T-helper 2 cell (primary cell): ENCODE measurements at regions not wholly inside any gene's neighbourhood (a gene's known extent, or its start where the extent isn't known, plus 50 kb on each side); places are given as distances from the start of the nearest gene placed in this dataset.

Experiments
- DNase-seq, 5 experiments: peaks; one replicate each; pipeline versions ENCODE4 v3.0.0 to v3.0.0-alpha.2; 2012 to 2022

GRCh38 chr2:156700681-156701080, 264.5 kb downstream of the GPD2 start:
- DNase-seq = no peak

GRCh38 chr2:156702541-156702940, 266.4 kb downstream of the GPD2 start:
- DNase-seq = no peak

DNA sequence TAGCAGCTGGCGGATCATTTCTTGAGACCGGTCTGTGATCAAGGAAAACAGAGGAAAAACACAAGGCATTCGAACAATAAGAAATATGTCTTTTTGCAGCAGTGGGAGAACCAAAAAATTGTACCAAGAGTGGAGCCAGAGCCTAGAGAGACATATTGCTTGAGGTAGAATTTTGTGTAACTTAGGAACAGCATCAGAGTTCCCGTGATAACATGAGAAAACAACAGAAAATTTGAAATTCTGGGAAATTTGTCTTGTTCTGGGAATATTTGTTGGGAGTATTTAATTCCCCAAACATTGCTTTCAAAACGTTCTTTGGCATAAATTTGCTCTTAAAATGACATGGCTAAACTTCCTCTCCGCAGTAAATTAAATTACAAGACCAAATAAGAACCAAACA, 267.5 kb downstream of the GPD2 start:
- DNase-seq = no peak

DNA sequence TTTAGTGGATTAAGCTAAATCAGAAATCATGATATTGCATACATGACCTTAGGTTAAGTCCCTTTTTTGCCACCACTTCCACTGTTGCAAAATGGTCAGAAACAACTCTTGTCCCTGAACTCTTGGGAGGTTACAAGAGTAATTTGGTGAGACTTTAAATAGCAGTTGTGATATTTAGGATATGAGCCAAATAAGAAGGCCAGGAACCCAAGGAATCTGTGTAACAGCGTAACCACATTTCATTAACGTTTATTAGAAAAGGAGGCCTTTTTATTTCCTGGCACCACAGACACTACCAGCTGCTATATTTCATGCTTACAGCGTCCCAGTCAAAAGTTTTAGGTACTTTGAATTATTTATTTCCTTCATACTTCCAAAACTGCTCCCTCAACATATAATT, 268.0 kb downstream of the GPD2 start:
- no peak for DNase-seq

GRCh38 chr2:156704617-156705016, 268.4 kb downstream of the GPD2 start:
- no peak for DNase-seq

DNA sequence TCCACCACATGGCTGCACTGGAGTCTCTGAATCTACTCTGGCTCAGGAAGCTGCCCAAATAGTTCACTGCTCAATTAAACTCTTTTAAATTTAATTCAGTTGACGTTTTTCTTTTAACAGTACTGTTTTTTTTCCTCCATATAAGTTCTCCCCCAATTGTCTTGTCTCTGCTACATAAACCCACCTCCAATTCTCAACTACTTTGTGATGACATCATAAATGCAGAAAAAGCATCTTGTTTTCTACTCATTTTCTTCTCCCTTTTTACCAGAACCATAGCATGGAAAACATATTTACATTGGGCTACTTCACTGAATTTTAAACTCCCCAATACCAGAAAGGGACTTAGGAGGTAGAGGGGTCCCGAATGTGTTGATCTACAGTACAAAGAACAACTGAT, 270.4 kb downstream of the GPD2 start:
- no peak for DNase-seq

- no peak for DNase-seq
Measured at GRCh38 chr2:156708051-156708450, 271.9 kb downstream of the GPD2 start.

- no peak for DNase-seq
Measured at GRCh38 chr2:156709091-156709490, 272.9 kb downstream of the GPD2 start.

GRCh38 chr2:156719036-156719435, 282.9 kb downstream of the GPD2 start:
- DNase-seq = no peak

DNA sequence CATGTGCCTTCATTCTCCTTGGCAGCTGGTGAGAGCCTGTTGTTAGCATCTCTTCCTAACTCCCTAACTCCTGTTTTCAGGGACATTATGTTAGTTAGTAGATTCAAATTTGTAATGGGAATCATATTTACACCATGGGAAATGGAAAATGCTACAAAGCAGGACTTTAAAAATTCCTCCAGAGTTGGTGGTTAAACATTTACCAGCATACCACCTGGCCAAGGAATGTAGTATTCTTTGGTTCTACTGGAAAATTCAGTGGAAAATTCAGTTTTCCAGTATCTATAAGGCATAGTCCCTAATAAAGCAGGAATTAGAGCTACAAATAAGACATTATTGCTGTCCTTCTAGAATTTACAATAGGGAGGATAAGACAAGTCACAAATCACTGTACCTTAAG, 291.7 kb downstream of the GPD2 start:
- no peak for DNase-seq

GRCh38 chr2:156728328-156728727, 292.1 kb downstream of the GPD2 start:
- DNase-seq = no peak

DNA sequence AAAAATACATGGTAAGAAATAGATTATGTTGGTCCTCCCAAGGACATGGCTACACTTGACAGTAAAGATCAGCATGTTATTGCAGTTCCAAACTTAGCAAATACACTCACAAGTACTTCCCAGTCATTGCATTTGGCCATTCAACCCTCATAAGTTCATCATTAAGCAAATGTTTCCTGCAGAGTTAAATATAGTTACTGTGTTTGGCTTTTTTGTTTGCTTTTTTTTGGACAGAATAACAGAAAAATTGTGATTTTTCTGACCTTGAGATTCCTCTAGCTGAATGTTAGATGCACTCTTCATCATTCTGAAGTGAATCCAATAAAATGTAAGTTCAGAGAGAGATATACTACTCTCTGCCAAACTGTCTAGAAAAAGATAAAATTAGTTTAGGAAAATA, 295.3 kb downstream of the GPD2 start:
- no peak for DNase-seq

DNA sequence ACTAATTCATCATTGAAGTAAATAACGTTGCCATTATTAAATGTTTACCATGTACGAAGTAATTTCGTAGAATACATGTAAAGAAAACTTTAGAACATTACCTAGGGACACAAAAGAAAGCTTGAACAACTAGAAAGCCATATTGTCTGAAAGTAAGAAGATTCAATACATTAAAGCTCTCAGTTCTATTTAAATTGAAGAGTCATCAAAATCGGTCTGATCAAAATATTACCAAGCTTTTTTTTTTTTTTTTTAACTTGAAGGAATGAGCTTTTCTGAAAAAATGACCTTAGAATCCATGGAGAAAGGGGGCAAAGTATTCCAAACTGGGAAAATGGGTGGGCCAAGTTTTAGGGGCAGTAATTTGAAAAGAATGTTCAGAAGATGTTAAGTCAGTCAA, 300.8 kb downstream of the GPD2 start:
- DNase-seq = no peak

DNA sequence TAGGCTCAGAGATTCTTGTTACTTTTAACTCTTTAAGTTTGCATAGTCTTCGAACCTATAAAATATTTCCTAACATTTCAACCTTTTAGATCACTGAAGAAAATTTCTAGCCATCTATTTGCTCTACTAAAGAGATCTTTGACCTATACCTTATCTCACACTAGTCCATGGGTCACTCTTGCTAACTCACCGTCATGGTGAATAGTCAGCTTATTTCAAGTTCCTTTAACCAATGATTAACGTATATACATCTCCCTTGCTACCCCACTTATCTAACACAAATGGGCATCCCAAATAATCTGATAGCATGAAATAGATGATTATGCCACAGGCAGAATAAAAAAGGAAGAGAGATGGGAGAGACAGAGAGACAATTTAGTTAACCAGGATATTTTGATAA, 303.1 kb downstream of the GPD2 start:
- DNase-seq = no peak

- no peak for DNase-seq
Measured at GRCh38 chr2:156745619-156746018, 309.4 kb downstream of the GPD2 start.

DNA sequence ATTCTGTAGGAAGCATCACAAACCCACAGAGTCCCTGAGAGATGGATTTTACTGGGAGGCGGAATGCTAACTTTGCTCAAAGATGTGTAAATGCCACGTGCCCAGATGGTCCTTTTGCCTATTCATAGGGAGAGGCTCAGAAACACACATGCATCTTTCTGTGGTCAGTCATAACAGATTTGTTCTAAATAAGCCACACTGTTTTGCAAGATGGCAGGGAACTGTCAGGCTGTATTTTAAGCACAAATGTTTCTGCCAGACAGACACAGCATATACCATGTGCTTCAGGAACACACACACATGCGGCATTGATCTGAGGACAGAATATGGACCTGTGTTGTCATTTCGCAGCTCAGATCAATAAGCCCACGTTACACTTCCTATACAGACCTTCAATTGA, 312.0 kb downstream of the GPD2 start:
- DNase-seq = peak in 1 of 5 experiments; percentile 33

DNA sequence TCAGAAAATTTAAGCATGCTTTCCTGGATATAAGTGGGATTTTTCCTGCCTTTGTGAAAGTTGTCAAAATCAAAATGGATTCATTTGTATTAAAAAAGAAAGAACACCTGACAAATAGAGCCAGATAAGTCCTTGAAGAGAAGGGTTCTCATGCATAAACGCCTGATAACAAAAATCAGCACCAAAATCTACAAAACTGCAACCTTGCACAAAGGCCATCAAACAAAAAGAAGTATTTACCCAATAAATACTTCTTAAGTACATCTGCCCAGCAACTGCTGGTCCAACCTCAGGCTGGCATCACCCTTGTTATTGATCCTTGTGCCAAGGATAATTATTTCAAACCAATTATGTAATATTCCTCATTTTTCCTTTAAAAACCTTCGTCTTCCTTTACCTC, 315.9 kb downstream of the GPD2 start:
- DNase-seq = no peak

GRCh38 chr2:156753766-156754165, 317.6 kb downstream of the GPD2 start:
- no peak for DNase-seq

- no peak for DNase-seq
Measured at GRCh38 chr2:156756516-156756915, 320.3 kb downstream of the GPD2 start.

DNA sequence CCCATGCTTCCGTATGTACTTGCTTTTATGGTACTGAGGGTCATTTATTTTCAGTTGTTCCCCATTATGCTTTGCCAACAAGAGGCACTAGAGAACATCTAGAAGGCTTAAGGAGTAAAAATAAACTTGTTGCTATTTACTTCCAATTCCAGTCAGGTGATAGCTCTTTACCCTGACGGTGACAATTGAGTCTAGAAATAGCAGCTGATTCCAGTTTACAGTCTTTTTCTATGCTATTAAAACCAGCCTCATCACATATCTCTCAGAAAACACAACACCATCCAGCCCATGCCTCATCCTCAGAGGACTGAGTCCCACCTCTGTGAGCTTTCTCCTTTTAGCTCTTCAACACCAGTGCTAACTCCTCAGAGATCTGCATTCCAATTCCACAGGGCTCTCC, 327.0 kb downstream of the GPD2 start:
- no peak for DNase-seq

- DNase-seq = peak in 1 of 5 experiments; percentile 8
Measured at GRCh38 chr2:156765043-156765442, 328.9 kb downstream of the GPD2 start.

DNA sequence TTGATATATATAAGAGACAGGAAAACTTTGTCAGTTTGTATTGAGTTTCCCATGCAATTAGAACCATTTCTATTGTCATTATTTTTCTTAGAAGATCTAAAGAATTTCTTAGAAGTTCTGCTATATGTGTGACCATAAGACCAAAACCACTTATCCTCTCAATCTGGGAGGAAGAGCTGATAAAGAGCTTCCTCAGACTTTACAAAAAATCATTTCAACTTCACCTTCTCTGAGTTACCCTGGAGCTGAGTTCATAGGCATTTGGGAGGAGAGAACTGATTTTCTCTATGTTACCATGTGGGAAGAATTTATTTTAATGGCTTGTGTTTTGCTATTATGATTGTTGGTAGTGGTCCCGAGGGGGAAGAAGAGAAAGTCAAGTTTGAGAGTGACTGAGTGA, 329.3 kb downstream of the GPD2 start:
- no peak for DNase-seq

DNA sequence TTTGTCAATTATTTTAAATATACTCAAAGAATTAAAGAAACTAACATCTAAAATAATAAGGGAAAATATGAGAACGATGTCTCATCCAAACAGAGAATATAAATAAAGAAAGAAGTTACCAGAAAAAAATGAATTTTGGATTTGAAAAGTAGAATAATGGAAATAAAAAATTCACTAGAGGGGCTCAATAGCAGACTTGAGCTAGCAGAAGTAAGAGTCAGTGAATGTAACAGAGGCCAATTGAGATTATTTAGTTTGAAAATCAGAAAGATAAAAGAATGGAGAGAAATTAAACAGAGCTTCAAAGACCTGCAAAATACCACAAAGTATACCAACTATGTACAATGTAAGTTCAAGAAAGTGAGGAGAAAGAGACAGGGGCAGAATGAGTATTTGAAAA, 333.6 kb downstream of the GPD2 start:
- no peak for DNase-seq

- no peak for DNase-seq
Measured at GRCh38 chr2:156778916-156779315, 342.7 kb downstream of the GPD2 start.

DNA sequence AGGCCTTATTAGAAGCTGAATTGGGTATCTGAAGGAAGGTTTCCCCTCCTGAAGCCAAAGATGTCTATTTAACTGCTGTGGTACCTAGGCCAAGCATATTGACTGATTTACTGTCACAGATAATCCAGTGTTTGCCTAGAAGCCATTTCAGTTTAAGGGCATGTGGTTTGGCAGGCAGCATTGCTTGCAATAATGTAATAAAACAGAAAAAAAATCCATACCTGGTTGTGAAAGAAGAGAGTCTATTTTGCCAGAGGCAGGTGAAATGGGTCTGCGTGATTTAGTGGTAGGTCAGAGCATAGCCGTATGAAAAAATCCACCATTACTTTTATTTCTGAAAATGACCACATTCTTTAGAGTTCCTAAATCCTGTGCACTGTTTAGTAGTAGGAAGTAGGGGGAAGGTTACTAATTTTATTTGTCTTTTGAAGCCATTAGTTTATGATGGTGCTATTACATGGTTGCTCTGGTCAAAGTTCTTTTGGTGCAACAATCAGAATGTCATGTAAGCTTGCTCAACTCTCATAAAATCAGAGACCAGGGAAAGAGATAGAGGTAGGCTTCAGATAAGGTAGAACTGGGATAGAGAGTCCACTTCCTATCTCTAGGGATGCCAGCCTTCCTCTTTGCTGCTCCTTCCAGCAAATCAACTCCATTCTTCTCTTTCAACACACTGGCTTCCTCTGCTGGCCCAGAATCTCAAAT, 343.4 kb downstream of the GPD2 start:
- no peak for DNase-seq
